SH-SY5Y (cell line): ENCODE measurements at regions not wholly inside any gene's neighbourhood (a gene's known extent, or its start where the extent isn't known, plus 50 kb on each side); places are given as distances from the start of the nearest gene placed in this dataset.

Experiments used
- GATA2 ChIP-seq: IDR thresholded peaks from 2 replicates; pipeline ENCODE4 v1.6.1; 2011; ENCODE audit warnings: mild to moderate bottlenecking, low read depth, low read length
- GATA3 ChIP-seq: IDR thresholded peaks from 2 replicates; pipeline ENCODE4 v1.6.1; 2011; ENCODE audit warnings: low read depth, mild to moderate bottlenecking, low read length, moderate library complexity

- TF ChIP-seq GATA2 (no peak), GATA3 (no peak)
Observed at GRCh38 chr3:153617463-153617862, 455.4 kb downstream of the RAP2B start.
